HCT116 (cell line): ENCODE measurements at regions not wholly inside any gene's neighbourhood (a gene's known extent, or its start where the extent isn't known, plus 50 kb on each side); places are given as distances from the start of the nearest gene placed in this dataset.

ENCODE experiments used
- ATAC-seq: fragments of 200-7000 bp; cut with Tn5 transposase; 2 replicates; pipeline ENCODE4 v1.9.1; 2020; ENCODE audit warnings: mild to moderate bottlenecking, moderate library complexity
- BruUV-seq: library from RNA; stranded (reverse); fragments of 400-500 nt; replicated peaks from 2 replicates; lab custom pipeline; 2021; lab: Mats Ljungman, UMichigan
- CTCF ChIA-PET: fragments of 300-600 bp; sonication (Branson Sonifier 250); formaldehyde crosslinking; loops from one replicate; lab custom pipeline; 2021; ENCODE audit warnings: antibody characterized with exemption; lab: Charles Lee
- POLR2A ChIA-PET: fragments of 300-600, 350-600 bp; sonication (Branson Sonifier 250); formaldehyde crosslinking; loops from one replicate; lab custom pipeline; 2021; ENCODE audit warnings: antibody characterized with exemption; lab: Charles Lee
- RAD21 ChIA-PET, 2 experiments: fragments of 300-600 bp; sonication (Branson Sonifier 250); formaldehyde crosslinking; loops; one replicate each; lab custom pipeline; 2023; ENCODE audit warnings: low total read pairs in 2 of 2; ENCODE audit not compliant: uncharacterized antibody in 2 of 2, unreplicated experiment in 2 of 2, low non-redundant PET in 1 of 2; lab: Charles Lee
- DNase-seq: peaks from one replicate; pipeline ENCODE4 v3.0.0-alpha.2; 2010; ENCODE audit warnings: low read depth, low spot score
- H2AFZ ChIP-seq: fragments of 200-600 bp; shearing (Covaris generic), sonication (generic); 2 replicates; pipeline ENCODE4 v1.6.1; 2017; ENCODE audit warnings: low read depth, mixed run types, mixed read lengths, antibody characterized with exemption, low read length; ENCODE audit not compliant: poor library complexity, severe bottlenecking
- H3K27ac ChIP-seq: 2 replicates; pipeline ENCODE4 v1.5.1; 2012; ENCODE audit warnings: low read depth, low read length
- H3K27me3 ChIP-seq: fragments of 200-600 bp; sonication (generic); 2 replicates; pipeline ENCODE4 v1.6.1; 2016; ENCODE audit warnings: mixed run types, low read length, mixed read lengths; ENCODE audit not compliant: insufficient read depth
- H3K36me3 ChIP-seq, 2 experiments: fragments of 200-500 bp in 1 of 2; fragments of 200-600 bp in 1 of 2; sonication (Bioruptor generic) in 1 of 2; sonication (generic) in 1 of 2; 2 replicates each; pipeline versions ENCODE4 v1.5.1 to v1.6.1; 2014 to 2016; ENCODE audit warnings: low read length in 2 of 2, inconsistent platforms in 1 of 2, mixed read lengths in 1 of 2, mixed run types in 1 of 2; ENCODE audit not compliant: insufficient read depth in 2 of 2, control insufficient read depth in 1 of 2
- H3K4me1 ChIP-seq, 2 experiments: fragments of 200-600 bp in 1 of 2; sonication (generic) in 1 of 2; 2 replicates each; pipeline versions ENCODE4 v1.5.1 to v1.6.1; 2012 to 2017; ENCODE audit warnings: low read length in 2 of 2, inconsistent platforms in 1 of 2, mild to moderate bottlenecking in 1 of 2, mixed read lengths in 1 of 2, mixed run types in 1 of 2, moderate library complexity in 1 of 2; ENCODE audit not compliant: insufficient read depth in 2 of 2, control insufficient read depth in 1 of 2
- H3K4me2 ChIP-seq: fragments of 200-600 bp; sonication (generic); 2 replicates; pipeline ENCODE4 v1.6.1; 2017; ENCODE audit warnings: mixed run types, low read length, mixed read lengths
- H3K4me3 ChIP-seq, 2 experiments: fragments of 200-600 bp in 1 of 2; sonication (generic) in 1 of 2; replicated peaks in 1 of 2; 2 replicates each; pipeline ENCODE4 v1.5.1; 2011 to 2016; ENCODE audit warnings: low read length in 2 of 2, control low read depth in 1 of 2, low read depth in 1 of 2, mild to moderate bottlenecking in 1 of 2, mixed read lengths in 1 of 2, mixed run types in 1 of 2
- H3K79me2 ChIP-seq: fragments of 200-600 bp; sonication (generic); 2 replicates; pipeline ENCODE4 v1.6.1; 2017; ENCODE audit warnings: mild to moderate bottlenecking, mixed run types, low read length, moderate library complexity, mixed read lengths; ENCODE audit not compliant: insufficient read depth
- H3K9ac ChIP-seq: fragments of 200-600 bp; sonication (generic); 2 replicates; pipeline ENCODE4 v1.6.1; 2016; ENCODE audit warnings: low read length, mixed read lengths
- H3K9me2 ChIP-seq: fragments of 200-600 bp; sonication (generic), shearing (Covaris generic); 2 replicates; pipeline ENCODE4 v1.6.1; 2017; ENCODE audit warnings: mixed run types, mild to moderate bottlenecking, moderate library complexity; ENCODE audit not compliant: insufficient read depth
- H3K9me3 ChIP-seq, 2 experiments: fragments of 200-500 bp in 1 of 2; fragments of 200-600 bp in 1 of 2; sonication (Bioruptor generic) in 1 of 2; sonication (generic) in 1 of 2; 2 replicates each; pipeline ENCODE4 v1.6.1; 2014 to 2017; ENCODE audit warnings: low read length in 2 of 2, mixed read lengths in 2 of 2, inconsistent platforms in 1 of 2, low read depth in 1 of 2, mild to moderate bottlenecking in 1 of 2, mixed run types in 1 of 2, moderate library complexity in 1 of 2; ENCODE audit not compliant: control insufficient read depth in 1 of 2, insufficient read depth in 1 of 2
- H4K20me1 ChIP-seq: fragments of 200-600 bp; sonication (generic), shearing (Covaris generic); 2 replicates; pipeline ENCODE4 v1.6.1; 2017; ENCODE audit warnings: mixed run types, mild to moderate bottlenecking, moderate library complexity; ENCODE audit not compliant: insufficient read depth
- CEBPB ChIP-seq: IDR thresholded peaks from 2 replicates; pipeline ENCODE4 v1.6.1; 2012; ENCODE audit warnings: low read depth
- ELF1 ChIP-seq: IDR thresholded peaks from 2 replicates; pipeline ENCODE4 v1.6.1; 2012; ENCODE audit warnings: low read depth, borderline replicate concordance
- EZH2phosphoT487 ChIP-seq: fragments of 200-600 bp; IDR thresholded peaks from 2 replicates; pipeline ENCODE4 v1.6.1; 2018; ENCODE audit warnings: antibody characterized with exemption, borderline replicate concordance
- JUND ChIP-seq: IDR thresholded peaks from 2 replicates; pipeline ENCODE4 v1.6.1; 2012
- MAX ChIP-seq: IDR thresholded peaks from 2 replicates; pipeline ENCODE4 v1.6.1; 2012
- POLR2A ChIP-seq: IDR thresholded peaks from 2 replicates; pipeline ENCODE4 v1.7.0; 2011; ENCODE audit warnings: borderline replicate concordance; ENCODE audit not compliant: insufficient read depth, insufficient read length; ENCODE audit errors: extremely low read depth
- RAD21 ChIP-seq: IDR thresholded peaks from 2 replicates; pipeline ENCODE4 v1.6.1; 2012; ENCODE audit warnings: low read depth, mild to moderate bottlenecking
- REST ChIP-seq: IDR thresholded peaks from 2 replicates; pipeline ENCODE4 v1.6.1; 2012; ENCODE audit warnings: low read depth
- TCF7L2 ChIP-seq: IDR thresholded peaks from 2 replicates; pipeline ENCODE4 v1.7.0; 2011; ENCODE audit warnings: borderline replicate concordance, inconsistent platforms; ENCODE audit not compliant: insufficient read depth, insufficient read length; ENCODE audit errors: extremely low read depth
- ZBTB33 ChIP-seq: IDR thresholded peaks from 2 replicates; pipeline ENCODE4 v1.6.1; 2011; ENCODE audit warnings: mild to moderate bottlenecking, low read length, moderate library complexity; ENCODE audit not compliant: insufficient replicate concordance; ENCODE audit errors: extremely low read depth
- ZFX ChIP-seq: fragments of 450-650 bp; IDR thresholded peaks from 2 replicates; pipeline ENCODE4 v1.6.1; 2017
- intact Hi-C: fragments of 100-400 bp; cut with micrococcal nuclease; formaldehyde crosslinking; loops from 2 replicates; pipeline ENCODE4 v1.10.0; 2022

DNA sequence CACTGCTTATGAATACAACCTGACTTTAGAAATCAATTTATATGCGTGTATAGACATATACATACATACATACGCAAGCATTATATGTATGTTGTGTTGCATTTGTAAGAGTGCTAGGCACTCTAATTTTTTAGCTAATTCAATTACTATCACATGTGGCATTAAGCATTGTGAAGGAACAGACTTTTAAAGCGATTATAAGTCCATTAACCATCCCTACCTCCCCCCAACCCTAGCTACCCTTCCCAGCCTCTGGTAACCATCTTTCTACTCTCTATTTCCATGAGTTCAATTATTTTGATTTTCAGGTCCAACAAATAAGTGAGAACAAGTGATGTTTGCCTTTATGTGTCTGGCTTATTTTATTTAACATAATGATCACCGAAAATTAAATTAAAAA lies 453.8 kb downstream of the DOK5 start:
- no peak overlapping the region for H3K27ac ChIP-seq
- no peaks in the 10 kb centered on the region for H3K27me3 ChIP-seq
- POLR2A ChIA-PET, result no interaction called here
- H3K79me2 ChIP-seq, result no peaks in the 10 kb centered on the region
- CTCF ChIA-PET, result no interaction called here
- no peak overlapping the region for H3K4me3 ChIP-seq
- peaks cover 16 to 18% of the 10 kb centered on the region in 2 experiments; a peak in 2 of 4 replicates for H3K9me3 ChIP-seq
- H4K20me1 ChIP-seq, result no peaks in the 10 kb centered on the region
- intact Hi-C loops, result no loop called here
- TF ChIP-seq CEBPB (no peak), EZH2phosphoT487 (no peak), POLR2A (no peak), REST (no peak), TCF7L2 (no peak), RAD21 (no peak), MAX (no peak), ELF1 (no peak), ZBTB33 (no peak), ZFX (no peak), JUND (no peak)
- H3K9ac ChIP-seq, result no peak overlapping the region
- no TSS peak for BruUV-seq
- H3K36me3 ChIP-seq, result no peaks in the 10 kb centered on the region
- DNase-seq (no peak), ATAC-seq (no peak)
- H3K4me1 ChIP-seq, result no peaks in the 10 kb centered on the region
- no peak overlapping the region for H3K4me2 ChIP-seq
- RAD21 ChIA-PET, result no interaction called here
- H3K9me2 ChIP-seq, result no peaks in the 10 kb centered on the region
- H2AFZ ChIP-seq, result no peak overlapping the region
